Stomach (tissue), 8 donors: ENCODE measurements at regions not wholly inside any gene's neighbourhood (a gene's known extent, or its start where the extent isn't known, plus 50 kb on each side); places are given as distances from the start of the nearest gene placed in this dataset.

Experiments used
- DNase-seq, 2 donors: peaks; one replicate each; pipeline versions ENCODE4 v3.0.0 to v3.0.0-alpha.2; 2013 to 2019
- H3K27ac ChIP-seq, 5 donors: fragments of 200-600 bp in 4 of 5; sonication (generic) in 4 of 5; one replicate each; pipeline ENCODE4 v1.5.1; 2013 to 2019; ENCODE audit warnings: mild to moderate bottlenecking in 1 of 5, moderate library complexity in 1 of 5
- H3K27me3 ChIP-seq, 3 donors: fragments of 200-600 bp; sonication (generic); one replicate each; pipeline ENCODE4 v1.5.1; 2017 to 2019; ENCODE audit warnings: mixed run types in 1 of 3
- H3K36me3 ChIP-seq, 4 donors: fragments of 200-600 bp; sonication (generic); 1 replicate in 3 of 4; 2 replicates in 1 of 4; pipeline ENCODE4 v1.5.1; 2016 to 2019
- H3K4me1 ChIP-seq, 4 donors: fragments of 200-600 bp; sonication (generic); one replicate each; pipeline ENCODE4 v1.5.1; 2016 to 2019
- H3K4me3 ChIP-seq, 4 donors: fragments of 200-600 bp; sonication (generic) in 3 of 4; one replicate each; pipeline ENCODE4 v1.5.1; 2016 to 2019; ENCODE audit warnings: mild to moderate bottlenecking in 1 of 4
- H3K9me3 ChIP-seq, 4 donors: fragments of 200-600 bp; sonication (generic); one replicate each; pipeline ENCODE4 v1.5.1; 2016 to 2019
- CTCF ChIP-seq, 7 experiments: fragments of 450-650 bp in 4 of 7; fragments of 200-600 bp in 3 of 7; sonication (generic) in 3 of 7; IDR thresholded peaks; one replicate each; pipeline ENCODE4 v1.5.1; 2016 to 2019; ENCODE audit warnings: antibody characterized with exemption in 7 of 7, control low read depth in 2 of 7, mild to moderate bottlenecking in 1 of 7
- EP300 ChIP-seq: sonication (generic); formaldehyde crosslinking; IDR thresholded peaks from one replicate; pipeline ENCODE4 v1.6.1; 2017; ENCODE audit warnings: antibody characterized with exemption
- POLR2A ChIP-seq, 4 donors: fragments of 450-650 bp; IDR thresholded peaks; one replicate each; pipeline ENCODE4 v1.6.1; 2016; ENCODE audit warnings: antibody characterized with exemption in 4 of 4, control low read depth in 2 of 4, mild to moderate bottlenecking in 1 of 4, moderate library complexity in 1 of 4
- POLR2AphosphoS5 ChIP-seq, 3 donors: sonication (generic); formaldehyde crosslinking; IDR thresholded peaks; one replicate each; pipeline ENCODE4 v1.6.1; 2016; ENCODE audit warnings: antibody characterized with exemption in 3 of 3
- WGBS, 5 donors: extraction: QIAGEN DNeasy Blood & Tissue Kit in 3 of 5; methylation state at CpG; one replicate each; pipeline versions ENCODE4 v1.1.5 to v1.1.7; 2013 to 2018; 5-methylcytosine and 5-hydroxymethylcytosine counted together
- intact Hi-C: fragments of 100-400 bp; cut with DNase I; formaldehyde crosslinking; loops from one replicate; pipeline ENCODE4 v1.15.1; 2023; ENCODE audit warnings: low total_unique reads
- donor health status: healthy with polysubstance abuse.
- donor health status: Bipolar disorder and iron deficiency.
- donor health status: healthy.

- Histone ChIP-seq H3K27me3 (no peaks in the 10 kb centered on the region), H3K27ac (no peak overlapping the region), H3K4me3 (no peak overlapping the region), H3K9me3 (no peaks in the 10 kb centered on the region), H3K36me3 (no peaks in the 10 kb centered on the region), H3K4me1 (no peaks in the 10 kb centered on the region)
- DNase-seq, result no peak
- TF ChIP-seq POLR2A (IDR thresholded peaks at IDR 0.05), result no peak
- no peak for TF ChIP-seq CTCF (IDR thresholded peaks at IDR 0.05)
- no peak for TF ChIP-seq POLR2AphosphoS5 (IDR thresholded peaks at IDR 0.05)
- no peak for TF ChIP-seq EP300
- intact Hi-C loops, result no loop called here
These were observed 232.0 kb upstream of the DCN start for GRCh38 chr12:91414636-91415035.

GRCh38 chr12:91413581-91414546 is 231.2 kb upstream of the DCN start:
- intact Hi-C loops, result no loop called here
- no peak for TF ChIP-seq POLR2AphosphoS5 (IDR thresholded peaks at IDR 0.05)
- TF ChIP-seq EP300, result no peak
- TF ChIP-seq CTCF (IDR thresholded peaks at IDR 0.05), result no peak
- TF ChIP-seq POLR2A (IDR thresholded peaks at IDR 0.05), result no peak
- no peak overlapping the region for H3K4me3 ChIP-seq
- H3K27me3 ChIP-seq, result no peaks in the 10 kb centered on the region
- DNase-seq, result peak in 1 of 2 donors; percentile 62
- H3K9me3 ChIP-seq, result no peaks in the 10 kb centered on the region
- 61 to 74% (median 67%) methylated on average over 6 of the region's 6 CpGs for WGBS, 5 donors
- H3K4me1 ChIP-seq, result no peaks in the 10 kb centered on the region
- H3K36me3 ChIP-seq, result no peaks in the 10 kb centered on the region
- H3K27ac ChIP-seq, result no peak overlapping the region

- Histone ChIP-seq H3K27me3 (no peaks in the 10 kb centered on the region), H3K36me3 (no peaks in the 10 kb centered on the region), H3K9me3 (no peaks in the 10 kb centered on the region), H3K4me1 (no peaks in the 10 kb centered on the region), H3K4me3 (no peak overlapping the region), H3K27ac (no peak overlapping the region)
- DNase-seq, result no peak
- intact Hi-C loops, result no loop called here
- 63 to 84% (median 71%) methylated on average over 1 of the region's 1 CpG for WGBS, 5 donors
- no peak for TF ChIP-seq EP300
- no peak for TF ChIP-seq POLR2A (IDR thresholded peaks at IDR 0.05)
- no peak for TF ChIP-seq CTCF (IDR thresholded peaks at IDR 0.05)
- no peak for TF ChIP-seq POLR2AphosphoS5 (IDR thresholded peaks at IDR 0.05)
These were observed 224.3 kb upstream of the DCN start for GRCh38 chr12:91406920-91407341.

- WGBS, 5 donors, result 87 to 93% (median 90%) methylated on average over 4 of the region's 4 CpGs
- H3K36me3 ChIP-seq, result no peaks in the 10 kb centered on the region
- H3K27me3 ChIP-seq, result no peaks in the 10 kb centered on the region
- H3K4me1 ChIP-seq, result no peaks in the 10 kb centered on the region
- TF ChIP-seq POLR2AphosphoS5 (IDR thresholded peaks at IDR 0.05) (no peak), CTCF (IDR thresholded peaks at IDR 0.05) (no peak), POLR2A (IDR thresholded peaks at IDR 0.05) (no peak), EP300 (no peak)
- no peak overlapping the region for H3K4me3 ChIP-seq
- no peak overlapping the region for H3K27ac ChIP-seq
- intact Hi-C loops, result no loop called here
- H3K9me3 ChIP-seq, result no peaks in the 10 kb centered on the region
- DNase-seq, result no peak
These were observed 221.8 kb upstream of the DCN start for GRCh38 chr12:91404441-91404840.
